GM13977 (cell line): ENCODE measurements at regions not wholly inside any gene's neighbourhood (a gene's known extent, or its start where the extent isn't known, plus 50 kb on each side); places are given as distances from the start of the nearest gene placed in this dataset.

ENCODE experiments used
- DNase-seq: peaks from one replicate; pipeline ENCODE4 v3.0.0; 2012; ENCODE audit warnings: low spot score
- in situ Hi-C: fragments of 300-500 bp; cut with MboI; formaldehyde crosslinking; loops from one replicate; pipeline ENCODE4 v1.12.0; 2022; ENCODE audit warnings: low sequenced_read_pairs, low pct_unique_long_range_greater_than_20kb, mixed read lengths, inconsistent platforms; ENCODE audit not compliant: unreplicated experiment
- TF ChIP-seq, protein P1 (sequence below): IDR thresholded peaks from 2 replicates; pipeline ENCODE4 v1.5.1; 2012; ENCODE audit warnings: mild to moderate bottlenecking, control low read depth; ENCODE audit not compliant: insufficient read depth; ENCODE audit errors: extremely low read depth, missing control alignments

DNA sequence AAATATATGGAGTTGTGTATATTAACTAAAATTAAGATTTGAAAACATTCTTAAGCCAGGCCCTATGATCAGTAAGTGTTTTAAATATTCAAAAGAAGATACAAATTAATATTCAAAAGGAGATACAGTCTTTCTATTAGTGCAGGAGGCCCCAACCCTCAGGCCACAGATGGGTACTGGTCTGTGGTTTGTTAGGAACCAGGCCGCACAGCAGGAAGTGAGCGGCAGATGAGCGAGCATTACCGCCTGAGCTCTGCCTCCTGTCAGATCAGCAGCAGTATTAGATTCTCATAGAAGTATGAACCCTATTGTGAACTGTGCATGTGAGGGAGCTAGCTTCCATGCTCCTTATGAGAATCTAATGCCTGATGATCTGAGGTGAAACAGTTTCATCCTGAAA, 232.9 kb downstream of the FOXO1 start:
- in situ Hi-C loops, result no loop called here
- no peak for DNase-seq
- TF ChIP-seq, protein P1, sequence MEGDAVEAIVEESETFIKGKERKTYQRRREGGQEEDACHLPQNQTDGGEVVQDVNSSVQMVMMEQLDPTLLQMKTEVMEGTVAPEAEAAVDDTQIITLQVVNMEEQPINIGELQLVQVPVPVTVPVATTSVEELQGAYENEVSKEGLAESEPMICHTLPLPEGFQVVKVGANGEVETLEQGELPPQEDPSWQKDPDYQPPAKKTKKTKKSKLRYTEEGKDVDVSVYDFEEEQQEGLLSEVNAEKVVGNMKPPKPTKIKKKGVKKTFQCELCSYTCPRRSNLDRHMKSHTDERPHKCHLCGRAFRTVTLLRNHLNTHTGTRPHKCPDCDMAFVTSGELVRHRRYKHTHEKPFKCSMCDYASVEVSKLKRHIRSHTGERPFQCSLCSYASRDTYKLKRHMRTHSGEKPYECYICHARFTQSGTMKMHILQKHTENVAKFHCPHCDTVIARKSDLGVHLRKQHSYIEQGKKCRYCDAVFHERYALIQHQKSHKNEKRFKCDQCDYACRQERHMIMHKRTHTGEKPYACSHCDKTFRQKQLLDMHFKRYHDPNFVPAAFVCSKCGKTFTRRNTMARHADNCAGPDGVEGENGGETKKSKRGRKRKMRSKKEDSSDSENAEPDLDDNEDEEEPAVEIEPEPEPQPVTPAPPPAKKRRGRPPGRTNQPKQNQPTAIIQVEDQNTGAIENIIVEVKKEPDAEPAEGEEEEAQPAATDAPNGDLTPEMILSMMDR, result no peak

DNA sequence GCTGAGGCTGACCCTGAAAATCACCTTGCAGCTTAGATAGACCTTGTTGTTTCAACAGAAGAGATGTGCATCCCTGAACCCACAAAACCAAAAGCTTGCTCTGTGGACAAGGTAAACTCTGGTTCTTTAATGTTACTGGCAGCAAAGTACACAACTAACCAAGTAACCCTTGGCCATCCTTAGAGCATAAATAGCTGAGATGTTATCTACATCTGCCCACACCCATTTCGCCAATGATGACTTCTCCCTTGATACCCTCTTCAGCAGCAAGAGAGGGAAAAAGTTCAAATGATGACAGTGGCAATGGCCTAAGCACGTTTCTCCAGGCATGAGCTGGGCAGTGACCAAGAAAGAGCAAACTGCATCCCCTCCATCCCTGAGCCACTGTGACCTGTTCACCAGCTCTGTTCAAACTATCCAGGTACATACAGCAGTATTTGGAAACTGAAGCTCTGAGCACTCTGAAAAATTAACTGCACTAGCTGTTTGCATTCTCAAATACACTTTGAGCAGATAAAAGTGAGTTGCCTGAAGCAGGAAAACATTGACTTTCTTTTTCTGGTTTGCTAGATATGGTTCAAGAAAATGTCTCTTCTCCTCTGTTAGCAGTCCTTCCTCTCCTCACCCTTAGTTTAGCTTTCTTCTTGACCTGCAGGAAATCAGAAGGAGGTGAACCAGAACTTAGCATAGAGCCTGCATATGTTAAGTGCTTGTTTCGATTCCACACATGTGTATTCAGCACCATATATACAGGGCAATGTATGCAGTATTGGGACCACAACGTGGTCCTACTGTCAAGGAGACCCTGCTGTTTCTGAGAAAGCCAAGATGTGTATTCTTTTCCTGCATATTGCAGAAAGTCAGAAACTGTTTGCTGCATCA, 231.7 kb downstream of the FOXO1 start:
- no peak for DNase-seq
- in situ Hi-C loops, result no loop called here
- TF ChIP-seq, protein P1, result no peak

DNA sequence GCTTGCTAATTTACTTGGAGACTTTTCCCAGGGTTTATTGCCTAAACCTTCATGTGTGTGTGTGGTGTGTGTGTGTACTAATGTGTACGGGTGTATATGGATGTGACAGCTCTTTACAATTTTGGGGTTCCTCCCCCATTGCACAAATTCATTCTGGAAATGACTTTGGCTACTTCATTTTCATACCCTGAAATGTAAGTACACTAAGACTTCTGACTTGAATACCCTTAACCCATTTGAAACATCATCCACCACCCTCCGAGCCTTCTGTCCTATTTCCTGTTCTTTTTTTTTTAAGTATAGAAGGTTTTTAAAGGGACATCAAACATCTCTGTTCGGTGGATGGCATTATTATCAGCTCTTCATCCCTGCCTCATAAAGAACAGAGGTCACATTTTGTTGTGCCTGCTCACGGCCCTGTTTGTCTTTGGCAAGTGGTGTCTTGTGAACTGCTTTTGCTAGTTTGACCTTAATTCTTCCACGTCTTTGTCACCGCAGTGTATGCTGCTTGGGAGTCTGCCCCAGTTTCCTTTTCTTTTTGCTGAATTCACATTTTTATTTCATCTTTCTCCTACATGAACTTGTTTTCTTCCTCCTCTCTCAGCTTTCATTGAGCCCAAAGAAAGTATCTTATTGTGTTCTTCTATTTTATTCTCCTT, 228.3 kb downstream of the FOXO1 start:
- TF ChIP-seq, protein P1, result no peak
- DNase-seq, result no peak
- in situ Hi-C loops, result no loop called here

DNA sequence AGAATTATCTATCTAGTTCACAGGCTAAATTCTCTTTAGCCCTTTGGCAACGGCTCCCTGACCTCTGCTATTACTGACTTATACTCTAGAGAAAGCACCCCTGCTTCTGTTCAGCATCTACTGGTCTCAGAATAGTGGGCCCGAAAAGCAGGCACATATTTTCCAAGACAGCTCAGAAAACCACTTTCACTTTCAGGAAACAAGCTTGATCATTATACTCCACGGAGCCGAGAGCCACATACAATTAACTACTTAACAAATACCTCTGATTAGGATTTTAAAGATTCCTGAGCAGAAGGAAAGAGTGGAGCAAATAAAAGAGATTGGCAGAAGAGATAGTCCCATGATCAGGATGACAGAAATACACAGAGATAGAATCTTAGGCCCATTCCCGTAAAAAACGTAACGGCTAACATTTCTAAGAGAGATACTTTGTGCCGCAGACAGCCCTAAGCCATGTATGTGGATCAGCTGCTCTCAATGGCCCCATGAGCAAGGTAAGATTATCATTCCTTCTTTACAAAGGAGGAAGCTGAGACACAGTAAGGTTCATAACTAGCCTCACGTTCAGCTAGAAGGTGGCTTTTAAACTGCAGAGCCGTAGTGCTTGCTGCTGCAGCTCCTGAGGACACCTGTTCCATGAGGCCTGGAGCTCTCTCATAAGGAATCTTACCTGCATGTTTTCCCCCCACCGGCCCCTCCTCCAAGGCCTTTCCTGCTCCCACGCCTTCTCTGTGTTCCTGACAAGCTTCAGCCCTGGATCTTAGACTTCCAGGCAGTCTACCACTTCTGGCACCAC, 227.2 kb downstream of the FOXO1 start:
- TF ChIP-seq, protein P1, result no peak
- in situ Hi-C loops, result no loop called here
- DNase-seq, result no peak

DNA sequence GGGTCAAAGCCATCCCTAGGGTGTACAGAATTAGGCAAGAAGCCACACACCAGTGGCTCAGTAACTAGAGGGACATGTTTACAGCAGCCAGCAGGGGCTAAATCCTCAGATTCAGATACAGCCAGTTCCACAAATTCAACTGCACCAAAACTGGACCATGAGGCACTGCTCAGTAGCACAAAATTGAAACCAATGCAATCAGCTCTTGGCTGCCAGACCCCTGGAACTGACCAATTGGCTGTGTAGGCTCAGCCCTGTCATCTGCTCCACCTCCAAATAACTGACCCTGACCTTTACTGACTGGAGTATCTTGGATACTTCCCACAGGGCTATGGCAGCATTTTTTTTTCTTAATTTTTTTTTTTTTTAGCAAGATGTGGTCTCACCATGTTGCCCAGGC, 226.5 kb downstream of the FOXO1 start:
- in situ Hi-C loops, result no loop called here
- TF ChIP-seq, protein P1, result no peak
- no peak for DNase-seq
